ENCODE measurements at regions not wholly inside any gene's neighbourhood (a gene's known extent, or its start where the extent isn't known, plus 50 kb on each side); places are given as distances from the start of the nearest gene placed in this dataset.

GRCh38 chr13:88217372-88217771 lies 546.2 kb downstream of the SLITRK5 start:
- TF ChIP-seq POLR2AphosphoS5 (IDR thresholded peaks at IDR 0.05; ENCODE audit: low read depth): no peak
- TF ChIP-seq CTCF (conservative IDR thresholded peaks at IDR 0.05; ENCODE audit: low read depth in 2 of 2): no peak
- no peak for TF ChIP-seq EZH2 (IDR thresholded peaks at IDR 0.05; ENCODE audit: low read depth, unreplicated experiment)
- no peak for TF ChIP-seq EZH2phosphoT487 (IDR thresholded peaks at IDR 0.05; ENCODE audit: unreplicated experiment)
- no peak for TF ChIP-seq ETS1 (IDR thresholded peaks at IDR 0.05)
- TF ChIP-seq REST (IDR thresholded peaks at IDR 0.05; ENCODE audit: unreplicated experiment): no peak
- TF ChIP-seq ZNF331 (CRISPR knock-in tag; IDR thresholded peaks at IDR 0.05; ENCODE audit: low read depth): no peak

Data from GM23338 (cell line).